HepG2 (cell line): ENCODE measurements at regions not wholly inside any gene's neighbourhood (a gene's known extent, or its start where the extent isn't known, plus 50 kb on each side); places are given as distances from the start of the nearest gene placed in this dataset.

Experiments used
- ATAC-seq: fragments of 200-7000 bp; cut with Tn5 transposase; 3 replicates; pipeline ENCODE4 v1.9.1; 2020; ENCODE audit warnings: mild to moderate bottlenecking, moderate library complexity
- BruUV-seq: library from RNA; stranded (reverse); fragments of 400-500 nt; replicated peaks from 2 replicates; lab custom pipeline; 2021; lab: Mats Ljungman, UMichigan
- CTCF ChIA-PET: fragments of 300-600 bp; formaldehyde crosslinking; extraction: SDS; loops from one replicate; lab custom pipeline; 2021; ENCODE audit warnings: low total read pairs, inconsistent platforms, low intra/inter-chr PET ratio; lab: Yijun Ruan, JAX
- POLR2A ChIA-PET: fragments of 350-600 bp; sonication (Branson Sonifier 250); formaldehyde crosslinking; loops from one replicate; lab custom pipeline; 2020; ENCODE audit warnings: antibody characterized with exemption, inconsistent platforms; lab: Yijun Ruan, JAX
- DNase-seq: peaks from one replicate; pipeline ENCODE4 v3.0.0-alpha.2; 2015; ENCODE audit warnings: low spot score
- FAIRE-seq: peaks from 3 replicates; lab custom pipeline; 2011; peaks lifted over from hg19 to GRCh38; lab: Jason Lieb, UNC
- H2AFZ ChIP-seq: one replicate; pipeline ENCODE4 v1.6.1; 2011; ENCODE audit warnings: low read length, inconsistent platforms
- H3K27ac ChIP-seq: fragments of 300-600 bp; 3 replicates; pipeline ENCODE4 v1.8.0; 2011; ENCODE audit warnings: mixed run types, mild to moderate bottlenecking, mixed read lengths, low read length, inconsistent platforms; ENCODE audit not compliant: insufficient read depth; ENCODE audit errors: extremely low read length
- H3K27me3 ChIP-seq, 2 experiments: fragments of 200-600 bp in 1 of 2; 2 replicates in 1 of 2; 3 replicates in 1 of 2; pipeline versions ENCODE4 v1.6.0 to v1.8.0; 2011; ENCODE audit warnings: low read length in 2 of 2, mild to moderate bottlenecking in 2 of 2, moderate library complexity in 2 of 2, inconsistent platforms in 1 of 2; ENCODE audit not compliant: insufficient read depth in 2 of 2, control insufficient read depth in 1 of 2
- H3K36me3 ChIP-seq, 2 experiments: fragments of 200-600 bp in 1 of 2; replicated peaks in 1 of 2; 2 replicates in 1 of 2; 3 replicates in 1 of 2; pipeline versions ENCODE4 v1.5.1 to v1.8.0; 2011; ENCODE audit warnings: low read length in 2 of 2, inconsistent platforms in 1 of 2; ENCODE audit not compliant: insufficient read depth in 2 of 2, control insufficient read depth in 1 of 2
- H3K4me1 ChIP-seq: 2 replicates; pipeline ENCODE4 v1.5.1; 2012; ENCODE audit warnings: low read length, inconsistent platforms; ENCODE audit not compliant: insufficient read depth
- H3K4me2 ChIP-seq: 2 replicates; pipeline ENCODE4 v1.6.0; 2011; ENCODE audit warnings: low read depth, low read length, inconsistent platforms
- H3K4me3 ChIP-seq, 3 experiments: fragments of 200-600 bp in 1 of 3; sonication (generic), shearing (Covaris generic) in 1 of 3; replicated peaks in 1 of 3; 2 replicates each; pipeline ENCODE4 v1.5.1; 2011 to 2016; ENCODE audit warnings: low read length in 3 of 3, inconsistent platforms in 2 of 3, low read depth in 2 of 3, mild to moderate bottlenecking in 2 of 3, control low read depth in 1 of 3, mixed read lengths in 1 of 3; ENCODE audit not compliant: insufficient read depth in 1 of 3
- H3K79me2 ChIP-seq: one replicate; pipeline ENCODE4 v1.6.1; 2011; ENCODE audit warnings: low read length, inconsistent platforms; ENCODE audit not compliant: insufficient read depth
- H3K9ac ChIP-seq: 2 replicates; pipeline ENCODE4 v1.6.0; 2011; ENCODE audit warnings: mild to moderate bottlenecking, low read depth, low read length, inconsistent platforms; ENCODE audit not compliant: insufficient read depth
- H3K9me3 ChIP-seq: 2 replicates; pipeline ENCODE4 v1.5.1; 2012; ENCODE audit warnings: mild to moderate bottlenecking, low read length
- H4K20me1 ChIP-seq: 2 replicates; pipeline ENCODE4 v1.6.0; 2011; ENCODE audit warnings: inconsistent platforms, mild to moderate bottlenecking, low read length, moderate library complexity; ENCODE audit not compliant: insufficient read depth
- CCDC6 ChIP-seq: sonication (generic); formaldehyde crosslinking; IDR thresholded peaks from 2 replicates; pipeline ENCODE4 v1.8.1; 2022; ENCODE audit warnings: mild to moderate bottlenecking, missing genetic modification reagents, moderate library complexity
- HNF1A ChIP-seq, 2 experiments: sonication (generic) in 1 of 2; formaldehyde crosslinking in 1 of 2; IDR thresholded peaks; 2 replicates each; pipeline versions ENCODE4 v1.4.0 to v1.6.1; 2016 to 2020; ENCODE audit warnings: borderline replicate concordance in 1 of 2, low read depth in 1 of 2, mild to moderate bottlenecking in 1 of 2, missing genetic modification reagents in 1 of 2
- SP5 ChIP-seq: IDR thresholded peaks from 2 replicates; pipeline ENCODE4 v1.6.1; 2016; ENCODE audit warnings: low read depth, borderline replicate concordance
- ZBTB34 ChIP-seq: sonication (generic); formaldehyde crosslinking; IDR thresholded peaks from 2 replicates; pipeline ENCODE4 v1.8.0; 2022; ENCODE audit warnings: mild to moderate bottlenecking, missing genetic modification reagents
- ZNF543 ChIP-seq: sonication (generic); formaldehyde crosslinking; IDR thresholded peaks from 2 replicates; pipeline ENCODE4 v1.4.0; 2020; ENCODE audit warnings: mild to moderate bottlenecking, missing genetic modification reagents
- WGBS: methylation state at CpG from one replicate; pipeline ENCODE4 v1.1.6; 2017; ENCODE audit warnings: low lambda C conversion rate; 5-methylcytosine and 5-hydroxymethylcytosine counted together
- in situ Hi-C: cut with HindIII; loops from 2 replicates; pipeline ENCODE4 v1.10.0; 2017; ENCODE audit warnings: low pct_unique_long_range_greater_than_20kb; ENCODE audit not compliant: extremely low pct_ligation_motif_present
- intact Hi-C: fragments of 100-400 bp; cut with micrococcal nuclease; formaldehyde crosslinking; loops from one replicate; pipeline ENCODE4 v1.10.0; 2022; ENCODE audit not compliant: unreplicated experiment

- TF ChIP-seq CCDC6 (CRISPR knock-in tag) (no peak), ZNF543 (CRISPR knock-in tag) (no peak), SP5 (CRISPR knock-in tag) (no peak), HNF1A (IDR thresholded peaks at IDR 0.05; ENCODE audit: low read depth) (no peak), HNF1A (CRISPR knock-in tag; IDR thresholded peaks at IDR 0.05; ENCODE audit: borderline replicate concordance) (no peak)
Measured at GRCh38 chr14:71714225-71714624, 218.0 kb upstream of the RGS6 start (continued).

GRCh38 chr14:71716041-71716772, 216.0 kb upstream of the RGS6 start:
- Histone ChIP-seq H3K79me2 (no peaks in the 10 kb centered on the region), H3K36me3 (peaks cover 1 to 4% of the 10 kb centered on the region in 2 experiments; a peak in 2 of 5 replicates), H3K4me1 (no peaks in the 10 kb centered on the region), H3K27me3 (no peaks in the 10 kb centered on the region), H3K9ac (no peak overlapping the region), H3K9me3 (no peaks in the 10 kb centered on the region), H2AFZ (no peak overlapping the region), H3K4me3 (no peak overlapping the region), H3K27ac (no peak overlapping the region), H4K20me1 (no peaks in the 10 kb centered on the region), H3K4me2 (no peak overlapping the region)
- WGBS = 94% methylated on average over 6 of the region's 6 CpGs
- BruUV-seq = no TSS peak
- no peak for FAIRE-seq
- in situ Hi-C loops = no loop called here
- CTCF ChIA-PET = no interaction called here
- no peak for DNase-seq
- no peak for ATAC-seq
- no peak for TF ChIP-seq ZBTB34
- intact Hi-C loops = no loop called here
- POLR2A ChIA-PET = no interaction called here
